Gastroesophageal sphincter (tissue), 3 donors: ENCODE measurements at regions not wholly inside any gene's neighbourhood (a gene's known extent, or its start where the extent isn't known, plus 50 kb on each side); places are given as distances from the start of the nearest gene placed in this dataset.

Source experiments
- EP300 ChIP-seq: sonication (generic); formaldehyde crosslinking; IDR thresholded peaks from one replicate; pipeline ENCODE4 v1.6.1; 2017; ENCODE audit warnings: antibody characterized with exemption, mild to moderate bottlenecking
- POLR2A ChIP-seq, 2 donors: fragments of 450-650 bp; IDR thresholded peaks; one replicate each; pipeline ENCODE4 v1.6.1; 2017; ENCODE audit warnings: antibody characterized with exemption in 2 of 2, mild to moderate bottlenecking in 2 of 2, moderate library complexity in 1 of 2
- POLR2AphosphoS5 ChIP-seq: sonication (generic); formaldehyde crosslinking; IDR thresholded peaks from one replicate; pipeline ENCODE4 v1.6.1; 2017; ENCODE audit warnings: antibody characterized with exemption
- TF ChIP-seq, protein P1 (sequence below), 4 experiments: fragments of 200-600 bp in 2 of 4; fragments of 450-650 bp in 2 of 4; sonication (generic) in 1 of 4; IDR thresholded peaks; one replicate each; pipeline ENCODE4 v1.5.1; 2017 to 2019; ENCODE audit warnings: antibody characterized with exemption in 4 of 4, mild to moderate bottlenecking in 2 of 4, moderate library complexity in 2 of 4

DNA sequence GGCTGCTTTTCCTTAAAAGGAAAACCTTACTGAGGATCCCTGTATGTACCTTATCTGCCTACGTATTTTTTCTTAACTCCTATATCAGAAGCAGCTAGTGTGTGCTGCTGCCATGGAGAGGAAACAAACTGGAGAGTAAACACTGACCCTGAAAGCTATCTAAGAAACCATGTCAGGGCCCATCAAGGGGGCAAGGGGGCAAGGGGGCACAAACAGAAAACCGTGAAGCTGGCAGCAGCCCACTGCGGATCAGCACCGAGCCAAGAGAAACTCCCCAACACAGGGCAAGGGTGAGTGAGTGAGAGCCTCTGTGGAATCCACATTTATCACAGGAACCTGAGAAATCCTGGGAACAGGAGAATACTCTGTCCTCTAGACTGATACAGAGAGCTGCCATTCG is 1204.2 kb downstream of the PCDH18 start:
- TF ChIP-seq, protein P1, sequence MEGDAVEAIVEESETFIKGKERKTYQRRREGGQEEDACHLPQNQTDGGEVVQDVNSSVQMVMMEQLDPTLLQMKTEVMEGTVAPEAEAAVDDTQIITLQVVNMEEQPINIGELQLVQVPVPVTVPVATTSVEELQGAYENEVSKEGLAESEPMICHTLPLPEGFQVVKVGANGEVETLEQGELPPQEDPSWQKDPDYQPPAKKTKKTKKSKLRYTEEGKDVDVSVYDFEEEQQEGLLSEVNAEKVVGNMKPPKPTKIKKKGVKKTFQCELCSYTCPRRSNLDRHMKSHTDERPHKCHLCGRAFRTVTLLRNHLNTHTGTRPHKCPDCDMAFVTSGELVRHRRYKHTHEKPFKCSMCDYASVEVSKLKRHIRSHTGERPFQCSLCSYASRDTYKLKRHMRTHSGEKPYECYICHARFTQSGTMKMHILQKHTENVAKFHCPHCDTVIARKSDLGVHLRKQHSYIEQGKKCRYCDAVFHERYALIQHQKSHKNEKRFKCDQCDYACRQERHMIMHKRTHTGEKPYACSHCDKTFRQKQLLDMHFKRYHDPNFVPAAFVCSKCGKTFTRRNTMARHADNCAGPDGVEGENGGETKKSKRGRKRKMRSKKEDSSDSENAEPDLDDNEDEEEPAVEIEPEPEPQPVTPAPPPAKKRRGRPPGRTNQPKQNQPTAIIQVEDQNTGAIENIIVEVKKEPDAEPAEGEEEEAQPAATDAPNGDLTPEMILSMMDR (IDR thresholded peaks at IDR 0.05) = no peak
- no peak for TF ChIP-seq EP300
- TF ChIP-seq POLR2AphosphoS5 = no peak
- no peak for TF ChIP-seq POLR2A (IDR thresholded peaks at IDR 0.05)
